Spleen (tissue), 7 donors: ENCODE measurements at regions not wholly inside any gene's neighbourhood (a gene's known extent, or its start where the extent isn't known, plus 50 kb on each side); places are given as distances from the start of the nearest gene placed in this dataset.

ENCODE experiments used
- POLR2A ChIP-seq, 3 donors: fragments of 450-650 bp; IDR thresholded peaks; one replicate each; pipeline ENCODE4 v1.5.1; 2017; ENCODE audit warnings: antibody characterized with exemption in 3 of 3, mild to moderate bottlenecking in 1 of 3
- POLR2AphosphoS5 ChIP-seq, 3 donors: sonication (generic); formaldehyde crosslinking; IDR thresholded peaks; one replicate each; pipeline ENCODE4 v1.5.1; 2017; ENCODE audit warnings: antibody characterized with exemption in 3 of 3
- TF ChIP-seq, protein P1 (sequence below), 11 experiments: fragments of 200-600 bp in 7 of 11; fragments of 450-650 bp in 4 of 11; sonication (generic) in 4 of 11; IDR thresholded peaks in 8 of 11; conservative IDR thresholded peaks in 3 of 11; 1 replicate in 7 of 11; 2 replicates in 4 of 11; pipeline versions ENCODE4 v1.4.0 to v1.8.0; 2016 to 2021; ENCODE audit warnings: antibody characterized with exemption in 11 of 11, inconsistent platforms in 4 of 11, mild to moderate bottlenecking in 1 of 11
- donor health status: DM: no; HTN: no; CAD: no; lungs with moderate emphysema.
- donor health status: DM: no; HTN: no; CAD: no.
- donor health status: DM: no; HTN: no; CAD: no.

- TF ChIP-seq, protein P1, sequence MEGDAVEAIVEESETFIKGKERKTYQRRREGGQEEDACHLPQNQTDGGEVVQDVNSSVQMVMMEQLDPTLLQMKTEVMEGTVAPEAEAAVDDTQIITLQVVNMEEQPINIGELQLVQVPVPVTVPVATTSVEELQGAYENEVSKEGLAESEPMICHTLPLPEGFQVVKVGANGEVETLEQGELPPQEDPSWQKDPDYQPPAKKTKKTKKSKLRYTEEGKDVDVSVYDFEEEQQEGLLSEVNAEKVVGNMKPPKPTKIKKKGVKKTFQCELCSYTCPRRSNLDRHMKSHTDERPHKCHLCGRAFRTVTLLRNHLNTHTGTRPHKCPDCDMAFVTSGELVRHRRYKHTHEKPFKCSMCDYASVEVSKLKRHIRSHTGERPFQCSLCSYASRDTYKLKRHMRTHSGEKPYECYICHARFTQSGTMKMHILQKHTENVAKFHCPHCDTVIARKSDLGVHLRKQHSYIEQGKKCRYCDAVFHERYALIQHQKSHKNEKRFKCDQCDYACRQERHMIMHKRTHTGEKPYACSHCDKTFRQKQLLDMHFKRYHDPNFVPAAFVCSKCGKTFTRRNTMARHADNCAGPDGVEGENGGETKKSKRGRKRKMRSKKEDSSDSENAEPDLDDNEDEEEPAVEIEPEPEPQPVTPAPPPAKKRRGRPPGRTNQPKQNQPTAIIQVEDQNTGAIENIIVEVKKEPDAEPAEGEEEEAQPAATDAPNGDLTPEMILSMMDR (IDR thresholded peaks at IDR 0.05 in 8 of 11, conservative IDR thresholded peaks at IDR 0.05 in 3 of 11) = no peak
- TF ChIP-seq POLR2AphosphoS5 (IDR thresholded peaks at IDR 0.05) (no peak), POLR2A (IDR thresholded peaks at IDR 0.05) (no peak)
Observed at GRCh38 chr4:131098976-131099375, 2003.0 kb downstream of the C4orf33 start.
